ENCODE measurements at regions not wholly inside any gene's neighbourhood (a gene's known extent, or its start where the extent isn't known, plus 50 kb on each side); places are given as distances from the start of the nearest gene placed in this dataset.

- H3K27me3 ChIP-seq = no peaks in the 10 kb centered on the region
- WGBS, 4 donors = 52 to 74% (median 71%) methylated on average over 2 of the region's 2 CpGs
- no peak overlapping the region for H3K4me3 ChIP-seq
- DNase-seq = no peak
- no peak overlapping the region for H3K27ac ChIP-seq
- no peaks in the 10 kb centered on the region for H3K4me1 ChIP-seq (replicated peaks in 1 of 2)
- TF ChIP-seq CTCF (IDR thresholded peaks at IDR 0.05) = no peak
- no peaks in the 10 kb centered on the region for H3K9me3 ChIP-seq (replicated peaks in 1 of 3)
- intact Hi-C loops (cut with DNase I) = no loop called here
- no peaks in the 10 kb centered on the region for H3K36me3 ChIP-seq (replicated peaks in 1 of 2)
These were observed 130.8 kb upstream of the FLRT2 start for GRCh38 chr14:85399186-85399585.

GRCh38 chr14:85400678-85401077 lies 129.3 kb upstream of the FLRT2 start:
- intact Hi-C loops (cut with DNase I) = loop anchor here in 1 of 2 donors (10.0 kb wide), 1 partner anchor 1396 kb away; no protein-coding TSS in a partner anchor
- Histone ChIP-seq H3K27ac (no peak overlapping the region), H3K36me3 (replicated peaks in 1 of 2) (no peaks in the 10 kb centered on the region), H3K27me3 (no peaks in the 10 kb centered on the region), H3K4me3 (no peak overlapping the region), H3K4me1 (replicated peaks in 1 of 2) (no peaks in the 10 kb centered on the region), H3K9me3 (replicated peaks in 1 of 3) (no peaks in the 10 kb centered on the region)
- TF ChIP-seq POLR2A (IDR thresholded peaks at IDR 0.05) = no peak
- no peak for TF ChIP-seq CTCF (IDR thresholded peaks at IDR 0.05)
- WGBS, 4 donors = 69 to 78% (median 75%) methylated on average over 3 of the region's 3 CpGs
- DNase-seq = no peak

DNA sequence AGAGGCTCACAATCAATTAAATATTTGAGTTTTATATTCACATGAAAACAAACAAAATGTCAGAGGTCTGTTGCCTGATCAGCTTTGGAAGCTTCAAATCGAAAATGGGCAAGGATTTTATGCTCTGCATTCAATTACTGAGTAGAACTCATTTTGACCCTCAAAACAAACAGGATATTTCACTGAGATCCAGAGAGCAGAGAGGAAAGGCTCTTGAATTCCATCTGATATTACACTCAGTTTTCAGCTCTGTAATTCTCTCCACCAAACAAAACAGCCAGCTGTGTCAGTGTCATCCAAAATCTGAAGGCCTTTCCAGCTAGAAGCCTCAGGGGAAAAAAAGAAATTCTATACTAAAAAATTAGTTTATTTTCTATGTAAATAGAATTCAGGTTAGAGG lies 128.6 kb upstream of the FLRT2 start:
- Histone ChIP-seq H3K36me3 (replicated peaks in 1 of 2) (no peaks in the 10 kb centered on the region), H3K27me3 (no peaks in the 10 kb centered on the region), H3K9me3 (replicated peaks in 1 of 3) (no peaks in the 10 kb centered on the region), H3K4me3 (no peak overlapping the region), H3K27ac (no peak overlapping the region), H3K4me1 (replicated peaks in 1 of 2) (no peaks in the 10 kb centered on the region)
- intact Hi-C loops (cut with DNase I) = loop anchor here in 1 of 2 donors (10.0 kb wide), 1 partner anchor 1397 kb away; no protein-coding TSS in a partner anchor
- DNase-seq = no peak
- WGBS, 4 donors = 37 to 50% (median 42%) methylated on average over 1 of the region's 1 CpG
- TF ChIP-seq CTCF (IDR thresholded peaks at IDR 0.05) = no peak
- TF ChIP-seq POLR2A (IDR thresholded peaks at IDR 0.05) = no peak

- H3K9me3 ChIP-seq (replicated peaks in 1 of 3) = no peaks in the 10 kb centered on the region
- intact Hi-C loops (cut with DNase I) = loop anchor here in 1 of 2 donors (10.0 kb wide), 1 partner anchor 1398 kb away; no protein-coding TSS in a partner anchor
- H3K4me1 ChIP-seq (replicated peaks in 1 of 2) = no peaks in the 10 kb centered on the region
- no peak overlapping the region for H3K27ac ChIP-seq
- no peaks in the 10 kb centered on the region for H3K36me3 ChIP-seq (replicated peaks in 1 of 2)
- no peak for TF ChIP-seq POLR2A (IDR thresholded peaks at IDR 0.05)
- no peak for TF ChIP-seq CTCF (IDR thresholded peaks at IDR 0.05)
- H3K27me3 ChIP-seq = no peaks in the 10 kb centered on the region
- no peak for DNase-seq
- WGBS, 4 donors = 70 to 78% (median 74%) methylated on average over 7 of the region's 7 CpGs
- no peak overlapping the region for H3K4me3 ChIP-seq
These were observed 127.3 kb upstream of the FLRT2 start for GRCh38 chr14:85402569-85403162.
